IMR-90 (cell line): ENCODE measurements at regions not wholly inside any gene's neighbourhood (a gene's known extent, or its start where the extent isn't known, plus 50 kb on each side); places are given as distances from the start of the nearest gene placed in this dataset.

ENCODE experiments used
- ATAC-seq: fragments of 200-7000 bp; cut with Tn5 transposase; 2 replicates; pipeline ENCODE4 v1.9.1; 2020; ENCODE audit warnings: low read depth, mild to moderate bottlenecking, moderate library complexity
- BruUV-seq: library from RNA; stranded (reverse); fragments of 400-500 nt; replicated peaks from 2 replicates; lab custom pipeline; 2021; lab: Mats Ljungman, UMichigan
- CTCF ChIA-PET: fragments of 300-600 bp; formaldehyde crosslinking; extraction: SDS; loops from one replicate; lab custom pipeline; 2021; ENCODE audit warnings: antibody characterized with exemption; lab: Yijun Ruan, JAX
- POLR2A ChIA-PET: fragments of 300-600 bp; sonication (Branson Sonifier 250); formaldehyde crosslinking; loops from one replicate; lab custom pipeline; 2022; ENCODE audit warnings: antibody characterized with exemption; ENCODE audit not compliant: unreplicated experiment; lab: Charles Lee
- DNase-seq: peaks from one replicate; pipeline ENCODE4 v3.0.0; 2013
- H2AFZ ChIP-seq: replicated peaks from 2 replicates; pipeline ENCODE3; 2013; ENCODE audit warnings: low read length, mild to moderate bottlenecking; ENCODE audit not compliant: poor library complexity
- H2AK5ac ChIP-seq: 2 replicates; pipeline ENCODE4 v1.6.1; 2013; ENCODE audit warnings: low read depth, low read length, inconsistent platforms
- H2AK9ac ChIP-seq: replicated peaks from 2 replicates; pipeline ENCODE3; 2013; ENCODE audit warnings: mild to moderate bottlenecking, low read depth, low read length, moderate library complexity; ENCODE audit not compliant: poor library complexity
- H2BK120ac ChIP-seq: 2 replicates; pipeline ENCODE4 v1.6.1; 2013; ENCODE audit warnings: low read depth, low read length, inconsistent platforms
- H2BK15ac ChIP-seq: 3 replicates; pipeline ENCODE4 v1.6.1; 2013; ENCODE audit warnings: low read depth, low read length, inconsistent platforms
- H2BK20ac ChIP-seq: 2 replicates; pipeline ENCODE4 v1.6.1; 2013; ENCODE audit warnings: low read depth, mild to moderate bottlenecking, inconsistent platforms, low read length, moderate library complexity
- H2BK5ac ChIP-seq: 2 replicates; pipeline ENCODE4 v1.6.1; 2013; ENCODE audit warnings: mild to moderate bottlenecking, low read depth, low read length, inconsistent platforms; ENCODE audit not compliant: poor library complexity, severe bottlenecking
- H3K14ac ChIP-seq: replicated peaks from 2 replicates; pipeline ENCODE4 v1.6.1; 2013; ENCODE audit warnings: low read depth, low read length, inconsistent platforms
- H3K18ac ChIP-seq: 2 replicates; pipeline ENCODE4 v1.6.1; 2013; ENCODE audit warnings: low read depth, low read length, control low read depth
- H3K23ac ChIP-seq: 2 replicates; pipeline ENCODE4 v1.6.1; 2013; ENCODE audit warnings: low read depth, low read length, inconsistent platforms
- H3K27ac ChIP-seq: 2 replicates; pipeline ENCODE4 v1.5.1; 2013; ENCODE audit warnings: mild to moderate bottlenecking, control low read depth, low read length; ENCODE audit not compliant: insufficient read depth
- H3K27me3 ChIP-seq: 2 replicates; pipeline ENCODE4 v1.6.1; 2013; ENCODE audit warnings: low read length; ENCODE audit not compliant: control insufficient read depth, insufficient read depth
- H3K36me3 ChIP-seq: 2 replicates; pipeline ENCODE4 v1.6.1; 2013; ENCODE audit warnings: low read length, mixed read lengths; ENCODE audit not compliant: control insufficient read depth, insufficient read depth
- H3K4ac ChIP-seq: 2 replicates; pipeline ENCODE4 v1.6.1; 2013; ENCODE audit warnings: low read depth, low read length, inconsistent platforms
- H3K4me1 ChIP-seq: 2 replicates; pipeline ENCODE4 v1.6.1; 2013; ENCODE audit warnings: low read length, mixed read lengths; ENCODE audit not compliant: control insufficient read depth, insufficient read depth
- H3K4me2 ChIP-seq: 2 replicates; pipeline ENCODE4 v1.6.1; 2013; ENCODE audit warnings: low read depth, mild to moderate bottlenecking, control low read depth, low read length, moderate library complexity
- H3K4me3 ChIP-seq: 2 replicates; pipeline ENCODE4 v1.5.1; 2013; ENCODE audit warnings: low read depth, mild to moderate bottlenecking, control low read depth, low read length, moderate library complexity; ENCODE audit not compliant: insufficient read depth
- H3K56ac ChIP-seq: 2 replicates; pipeline ENCODE4 v1.6.1; 2013; ENCODE audit warnings: low read length, inconsistent platforms; ENCODE audit not compliant: insufficient read depth; ENCODE audit errors: extremely low read depth
- H3K79me1 ChIP-seq, 2 experiments: 2 replicates each; pipeline ENCODE4 v1.6.1; 2013; ENCODE audit warnings: low read length in 2 of 2, inconsistent platforms in 1 of 2, low read depth in 1 of 2
- H3K9ac ChIP-seq: 2 replicates; pipeline ENCODE4 v1.6.1; 2013; ENCODE audit warnings: low read depth, low read length, control low read depth
- H3K9me1 ChIP-seq: 2 replicates; pipeline ENCODE4 v1.6.1; 2013; ENCODE audit warnings: low read length, inconsistent platforms; ENCODE audit not compliant: insufficient read depth
- H3K9me3 ChIP-seq: 2 replicates; pipeline ENCODE4 v1.6.1; 2013; ENCODE audit warnings: low read length; ENCODE audit not compliant: control insufficient read depth, insufficient read depth
- H4K20me1 ChIP-seq: 2 replicates; pipeline ENCODE4 v1.6.1; 2013; ENCODE audit warnings: low read length, inconsistent platforms; ENCODE audit not compliant: insufficient read depth
- H4K5ac ChIP-seq: 2 replicates; pipeline ENCODE4 v1.6.1; 2013; ENCODE audit warnings: mild to moderate bottlenecking, low read depth, low read length, control low read depth
- H4K8ac ChIP-seq, 2 experiments: 2 replicates each; pipeline ENCODE4 v1.6.1; 2013; ENCODE audit warnings: low read depth in 2 of 2, low read length in 2 of 2, control low read depth in 1 of 2, inconsistent platforms in 1 of 2
- H4K91ac ChIP-seq: 2 replicates; pipeline ENCODE4 v1.6.1; 2013; ENCODE audit warnings: low read depth, low read length, inconsistent platforms; ENCODE audit not compliant: insufficient read depth
- CEBPB ChIP-seq: IDR thresholded peaks from 2 replicates; pipeline ENCODE4 v1.6.1; 2012; ENCODE audit warnings: low read depth, low read length, improper control_type of control experiment
- CHD1 ChIP-seq: IDR thresholded peaks from 2 replicates; pipeline ENCODE4 v1.6.1; 2012; ENCODE audit warnings: low read depth, low read length, improper control_type of control experiment
- FOS ChIP-seq: fragments of 150-350 bp; IDR thresholded peaks from 2 replicates; pipeline ENCODE4 v1.6.1; 2016; ENCODE audit warnings: low read depth, low read length
- MAFK ChIP-seq: IDR thresholded peaks from 2 replicates; pipeline ENCODE4 v1.6.1; 2012; ENCODE audit warnings: low read depth, low read length, improper control_type of control experiment
- MXI1 ChIP-seq: IDR thresholded peaks from 2 replicates; pipeline ENCODE4 v1.6.1; 2012; ENCODE audit warnings: low read depth, mild to moderate bottlenecking, low read length, moderate library complexity, borderline replicate concordance
- NFE2L2 ChIP-seq: fragments of 150-350 bp; IDR thresholded peaks from 2 replicates; pipeline ENCODE4 v1.6.1; 2016; ENCODE audit warnings: low read depth, mild to moderate bottlenecking, low read length
- POLR2A ChIP-seq: IDR thresholded peaks from 2 replicates; pipeline ENCODE4 v1.6.1; 2012; ENCODE audit warnings: mild to moderate bottlenecking, low read depth, low read length
- RAD21 ChIP-seq: IDR thresholded peaks from 2 replicates; pipeline ENCODE4 v1.6.1; 2012; ENCODE audit warnings: low read length, improper control_type of control experiment
- RCOR1 ChIP-seq: IDR thresholded peaks from 2 replicates; pipeline ENCODE4 v1.6.1; 2012; ENCODE audit warnings: mild to moderate bottlenecking, low read length, improper control_type of control experiment; ENCODE audit not compliant: insufficient replicate concordance
- RFX5 ChIP-seq: IDR thresholded peaks from 2 replicates; pipeline ENCODE4 v1.8.0; 2012; ENCODE audit warnings: low read depth, mild to moderate bottlenecking, low read length, moderate library complexity
- SMC3 ChIP-seq: fragments of 150-350 bp; IDR thresholded peaks from 2 replicates; pipeline ENCODE4 v1.6.1; 2016; ENCODE audit warnings: low read depth, mild to moderate bottlenecking, antibody characterized with exemption, low read length, moderate library complexity
- WGBS, 2 experiments: methylation state at CpG; one replicate each; pipeline versions ENCODE4 v1.1.5 to v1.1.7; 2013; ENCODE audit warnings: missing lambda C conversion rate in 2 of 2; ENCODE audit not compliant: insufficient read length in 1 of 2; ENCODE audit errors: extremely low coverage in 2 of 2; 5-methylcytosine and 5-hydroxymethylcytosine counted together
- dilution Hi-C: fragments of 300-500 bp; cut with HindIII; formaldehyde crosslinking; loops from one replicate; pipeline ENCODE4 v1.14.3; 2018; ENCODE audit warnings: low sequenced_read_pairs; ENCODE audit not compliant: unreplicated experiment
- in situ Hi-C: fragments of 300-500 bp; cut with MboI; formaldehyde crosslinking; loops from 3 replicates; pipeline ENCODE4 v1.14.3; 2019; ENCODE audit warnings: low sequenced_read_pairs, inconsistent platforms, mixed read lengths
- intact Hi-C: fragments of 100-400 bp; cut with micrococcal nuclease; formaldehyde crosslinking; loops from 2 replicates; pipeline ENCODE4 v1.10.0; 2022
- TF ChIP-seq, protein P1 (sequence below): fragments of 150-350 bp; IDR thresholded peaks from 2 replicates; pipeline ENCODE4 v1.6.1; 2017; ENCODE audit warnings: mild to moderate bottlenecking, antibody characterized with exemption, low read length, low read depth
- TF ChIP-seq, protein P2 (sequence below): conservative IDR thresholded peaks from 2 replicates; pipeline ENCODE4 v1.5.1; 2012; ENCODE audit warnings: mild to moderate bottlenecking, low read depth, low read length, improper control_type of control experiment
- TF ChIP-seq, protein P3 (sequence below): fragments of 150-350 bp; IDR thresholded peaks from 2 replicates; pipeline ENCODE4 v1.6.1; 2016; ENCODE audit warnings: low read depth, mild to moderate bottlenecking, low read length, moderate library complexity, borderline replicate concordance

DNA sequence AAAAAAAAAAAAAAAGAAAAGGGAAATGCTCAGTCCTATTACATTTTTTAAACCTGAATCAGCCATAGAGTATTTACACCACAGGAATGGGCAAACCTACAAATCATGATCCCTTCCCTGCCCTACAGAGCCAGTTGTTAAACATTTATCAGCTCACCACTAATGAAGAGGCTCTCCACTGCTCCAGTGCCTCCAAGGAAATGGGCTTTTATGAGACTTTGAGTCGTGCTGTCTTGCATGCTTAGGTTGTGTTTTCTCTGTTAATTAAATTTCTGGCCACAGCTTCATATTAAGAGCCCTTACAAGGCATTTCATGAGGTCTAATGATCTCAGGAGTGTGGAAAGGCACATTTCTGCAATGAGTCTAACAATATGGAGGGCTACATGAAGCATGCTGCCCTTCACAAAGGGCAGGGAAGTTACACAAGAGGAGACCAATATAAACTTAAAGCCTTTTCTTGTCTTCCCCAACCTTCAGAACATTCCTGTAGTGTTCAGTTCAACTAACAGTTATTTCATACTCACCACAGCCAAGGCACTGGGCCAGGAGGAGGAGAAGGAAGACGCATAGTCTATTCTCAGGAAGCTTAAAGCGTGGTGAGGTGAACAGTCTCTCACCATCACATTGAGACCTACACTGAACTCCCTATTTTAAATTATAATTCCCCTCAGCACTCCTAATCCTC lies 140.1 kb upstream of the ABCA1 start:
- H3K79me1 ChIP-seq, result 0 out of 4 replicates have a peak, but pooled peaks cover 0 to 4% of the 10 kb centered on the region in 2 experiments
- peak overlapping the region; percentile 93; the same call in 1 of the 2 replicates for H3K18ac ChIP-seq
- no TSS peak for BruUV-seq
- no peak overlapping the region for H3K9ac ChIP-seq
- H3K36me3 ChIP-seq, result no peaks in the 10 kb centered on the region
- peaks cover 29% of the 10 kb centered on the region for H3K4me1 ChIP-seq
- H2BK5ac ChIP-seq, result peak overlapping the region; percentile 98
- no peaks in the 10 kb centered on the region for H4K20me1 ChIP-seq
- peak overlapping the region; percentile 10; the same call in 2 of the 3 replicates for H2BK15ac ChIP-seq
- H3K9me1 ChIP-seq, result peaks cover 21% of the 10 kb centered on the region
- intact Hi-C loops, result no loop called here
- no peak for ATAC-seq
- in situ Hi-C loops, result loop anchor here (10.0 kb wide), 1 partner anchor 203 kb away; no protein-coding TSS in a partner anchor
- H3K4me2 ChIP-seq, result peak overlapping the region; percentile 13; the same call in 1 of the 2 replicates
- H2AK5ac ChIP-seq, result peak overlapping the region; percentile 73; the same call in 1 of the 2 replicates
- no peak overlapping the region for H2AFZ ChIP-seq
- POLR2A ChIA-PET, result no interaction called here
- peak overlapping the region; percentile 81; the same call in 1 of the 2 replicates for H2BK20ac ChIP-seq
- peak overlapping the region; percentile 58; the same call in 1 of the 2 replicates for H4K5ac ChIP-seq
- dilution Hi-C loops, result no loop called here
- no peaks in the 10 kb centered on the region for H3K27me3 ChIP-seq
- peaks cover 2% of the 10 kb centered on the region; the same call in 1 of the 2 replicates for H3K9me3 ChIP-seq
- H3K56ac ChIP-seq, result no peak overlapping the region
- H3K4ac ChIP-seq, result peak overlapping the region; percentile 55; the same call in 1 of the 2 replicates
- WGBS, 2 experiments, result no CpG with 5 or more reads among the region's 3 CpGs
- H2AK9ac ChIP-seq, result peak overlapping the region; percentile 59
- H3K23ac ChIP-seq, result peak overlapping the region; percentile 57; the same call in 1 of the 2 replicates
- DNase-seq, result peak; percentile 76
- H3K14ac ChIP-seq, result peak overlapping the region; percentile 65
- H4K8ac ChIP-seq, result peak overlapping the region in 1 of 2 experiments; percentile 4; a peak in 2 of 4 replicates
- H3K27ac ChIP-seq, result no peak overlapping the region
- CTCF ChIA-PET, result interaction anchor here (0.6 to 0.7 kb wide), 2 partner anchors 13 to 75 kb away, joined by 4 read pairs; no protein-coding TSS in a partner anchor
- no peak overlapping the region for H3K4me3 ChIP-seq
- H2BK120ac ChIP-seq, result peak overlapping the region; percentile 31
- peak overlapping the region; percentile 57 for H4K91ac ChIP-seq
- TF ChIP-seq RFX5 (no peak), CHD1 (no peak), MXI1 (no peak), MAFK (no peak), SMC3 (no peak), NFE2L2 (no peak), RCOR1 (no peak), POLR2A (no peak), RAD21 (no peak), FOS (no peak), CEBPB (no peak)
- TF ChIP-seq, protein P1, sequence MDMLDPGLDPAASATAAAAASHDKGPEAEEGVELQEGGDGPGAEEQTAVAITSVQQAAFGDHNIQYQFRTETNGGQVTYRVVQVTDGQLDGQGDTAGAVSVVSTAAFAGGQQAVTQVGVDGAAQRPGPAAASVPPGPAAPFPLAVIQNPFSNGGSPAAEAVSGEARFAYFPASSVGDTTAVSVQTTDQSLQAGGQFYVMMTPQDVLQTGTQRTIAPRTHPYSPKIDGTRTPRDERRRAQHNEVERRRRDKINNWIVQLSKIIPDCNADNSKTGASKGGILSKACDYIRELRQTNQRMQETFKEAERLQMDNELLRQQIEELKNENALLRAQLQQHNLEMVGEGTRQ, result no peak
- TF ChIP-seq, protein P2, sequence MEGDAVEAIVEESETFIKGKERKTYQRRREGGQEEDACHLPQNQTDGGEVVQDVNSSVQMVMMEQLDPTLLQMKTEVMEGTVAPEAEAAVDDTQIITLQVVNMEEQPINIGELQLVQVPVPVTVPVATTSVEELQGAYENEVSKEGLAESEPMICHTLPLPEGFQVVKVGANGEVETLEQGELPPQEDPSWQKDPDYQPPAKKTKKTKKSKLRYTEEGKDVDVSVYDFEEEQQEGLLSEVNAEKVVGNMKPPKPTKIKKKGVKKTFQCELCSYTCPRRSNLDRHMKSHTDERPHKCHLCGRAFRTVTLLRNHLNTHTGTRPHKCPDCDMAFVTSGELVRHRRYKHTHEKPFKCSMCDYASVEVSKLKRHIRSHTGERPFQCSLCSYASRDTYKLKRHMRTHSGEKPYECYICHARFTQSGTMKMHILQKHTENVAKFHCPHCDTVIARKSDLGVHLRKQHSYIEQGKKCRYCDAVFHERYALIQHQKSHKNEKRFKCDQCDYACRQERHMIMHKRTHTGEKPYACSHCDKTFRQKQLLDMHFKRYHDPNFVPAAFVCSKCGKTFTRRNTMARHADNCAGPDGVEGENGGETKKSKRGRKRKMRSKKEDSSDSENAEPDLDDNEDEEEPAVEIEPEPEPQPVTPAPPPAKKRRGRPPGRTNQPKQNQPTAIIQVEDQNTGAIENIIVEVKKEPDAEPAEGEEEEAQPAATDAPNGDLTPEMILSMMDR, result no peak
- TF ChIP-seq, protein P3, sequence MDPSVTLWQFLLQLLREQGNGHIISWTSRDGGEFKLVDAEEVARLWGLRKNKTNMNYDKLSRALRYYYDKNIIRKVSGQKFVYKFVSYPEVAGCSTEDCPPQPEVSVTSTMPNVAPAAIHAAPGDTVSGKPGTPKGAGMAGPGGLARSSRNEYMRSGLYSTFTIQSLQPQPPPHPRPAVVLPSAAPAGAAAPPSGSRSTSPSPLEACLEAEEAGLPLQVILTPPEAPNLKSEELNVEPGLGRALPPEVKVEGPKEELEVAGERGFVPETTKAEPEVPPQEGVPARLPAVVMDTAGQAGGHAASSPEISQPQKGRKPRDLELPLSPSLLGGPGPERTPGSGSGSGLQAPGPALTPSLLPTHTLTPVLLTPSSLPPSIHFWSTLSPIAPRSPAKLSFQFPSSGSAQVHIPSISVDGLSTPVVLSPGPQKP, result no peak
